Neural cell (in vitro differentiated cells): ENCODE measurements at regions not wholly inside any gene's neighbourhood (a gene's known extent, or its start where the extent isn't known, plus 50 kb on each side); places are given as distances from the start of the nearest gene placed in this dataset.

ENCODE experiments used
- CTCF ChIP-seq: fragments of 450-650 bp; IDR thresholded peaks from 2 replicates; pipeline ENCODE4 v1.5.1; 2014; ENCODE audit warnings: antibody characterized with exemption, mild to moderate bottlenecking, moderate library complexity; ENCODE audit not compliant: poor library complexity, severe bottlenecking
- EP300 ChIP-seq: fragments of 450-650 bp; conservative IDR thresholded peaks from 2 replicates; pipeline ENCODE4 v1.6.1; 2014; ENCODE audit warnings: antibody characterized with exemption, mild to moderate bottlenecking, moderate library complexity; ENCODE audit not compliant: poor library complexity, severe bottlenecking

GRCh38 chr2:128543036-128543435, 224.4 kb upstream of the HS6ST1 start:
- TF ChIP-seq EP300 = no peak
- TF ChIP-seq CTCF = no peak
